ENCODE measurements at regions not wholly inside any gene's neighbourhood (a gene's known extent, or its start where the extent isn't known, plus 50 kb on each side); places are given as distances from the start of the nearest gene placed in this dataset.

GRCh38 chr13:67792151-67792676, 562.1 kb upstream of the PCDH9 start:
- no peak overlapping the region for H3K4me3 ChIP-seq (ENCODE audit: low read depth in 1 of 3, low read length in 3 of 3)
- H3K9me3 ChIP-seq (ENCODE audit: control insufficient read depth in 4 of 4, low read length in 3 of 4): no peaks in the 10 kb centered on the region
- TF ChIP-seq HNF4A (conservative IDR thresholded peaks at IDR 0.05) (no peak), ATF3 (IDR thresholded peaks at IDR 0.05) (no peak), TAF1 (conservative IDR thresholded peaks at IDR 0.05) (no peak), FOXA1 (IDR thresholded peaks at IDR 0.05) (no peak), NR2F2 (IDR thresholded peaks at IDR 0.05) (no peak), SP1 (IDR thresholded peaks at IDR 0.05) (no peak), RXRA (IDR thresholded peaks at IDR 0.05) (no peak), CTCF (IDR thresholded peaks at IDR 0.05; ENCODE audit: low read depth, low read length, missing input control) (no peak)
- TF ChIP-seq, protein P1, sequence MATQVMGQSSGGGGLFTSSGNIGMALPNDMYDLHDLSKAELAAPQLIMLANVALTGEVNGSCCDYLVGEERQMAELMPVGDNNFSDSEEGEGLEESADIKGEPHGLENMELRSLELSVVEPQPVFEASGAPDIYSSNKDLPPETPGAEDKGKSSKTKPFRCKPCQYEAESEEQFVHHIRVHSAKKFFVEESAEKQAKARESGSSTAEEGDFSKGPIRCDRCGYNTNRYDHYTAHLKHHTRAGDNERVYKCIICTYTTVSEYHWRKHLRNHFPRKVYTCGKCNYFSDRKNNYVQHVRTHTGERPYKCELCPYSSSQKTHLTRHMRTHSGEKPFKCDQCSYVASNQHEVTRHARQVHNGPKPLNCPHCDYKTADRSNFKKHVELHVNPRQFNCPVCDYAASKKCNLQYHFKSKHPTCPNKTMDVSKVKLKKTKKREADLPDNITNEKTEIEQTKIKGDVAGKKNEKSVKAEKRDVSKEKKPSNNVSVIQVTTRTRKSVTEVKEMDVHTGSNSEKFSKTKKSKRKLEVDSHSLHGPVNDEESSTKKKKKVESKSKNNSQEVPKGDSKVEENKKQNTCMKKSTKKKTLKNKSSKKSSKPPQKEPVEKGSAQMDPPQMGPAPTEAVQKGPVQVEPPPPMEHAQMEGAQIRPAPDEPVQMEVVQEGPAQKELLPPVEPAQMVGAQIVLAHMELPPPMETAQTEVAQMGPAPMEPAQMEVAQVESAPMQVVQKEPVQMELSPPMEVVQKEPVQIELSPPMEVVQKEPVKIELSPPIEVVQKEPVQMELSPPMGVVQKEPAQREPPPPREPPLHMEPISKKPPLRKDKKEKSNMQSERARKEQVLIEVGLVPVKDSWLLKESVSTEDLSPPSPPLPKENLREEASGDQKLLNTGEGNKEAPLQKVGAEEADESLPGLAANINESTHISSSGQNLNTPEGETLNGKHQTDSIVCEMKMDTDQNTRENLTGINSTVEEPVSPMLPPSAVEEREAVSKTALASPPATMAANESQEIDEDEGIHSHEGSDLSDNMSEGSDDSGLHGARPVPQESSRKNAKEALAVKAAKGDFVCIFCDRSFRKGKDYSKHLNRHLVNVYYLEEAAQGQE (IDR thresholded peaks at IDR 0.05): no peak
- no peak for DNase-seq (ENCODE audit: low spot score)
- H3K27ac ChIP-seq (ENCODE audit: low read depth in 1 of 2, low read length in 2 of 2): no peak overlapping the region
- no peak overlapping the region for H3K9ac ChIP-seq (ENCODE audit: low read depth in 1 of 2, low read length in 2 of 2)
- no peaks in the 10 kb centered on the region for H3K4me1 ChIP-seq (ENCODE audit: control insufficient read depth in 4 of 4, insufficient read depth in 4 of 4, low read length in 3 of 4)
- no peaks in the 10 kb centered on the region for H3K27me3 ChIP-seq (ENCODE audit: control insufficient read depth in 4 of 4, insufficient read depth in 4 of 4, low read length in 3 of 4)
- H3K36me3 ChIP-seq (ENCODE audit: control insufficient read depth in 4 of 4, insufficient read depth in 3 of 4, low read depth in 1 of 4, low read length in 3 of 4): no peaks in the 10 kb centered on the region

DNA sequence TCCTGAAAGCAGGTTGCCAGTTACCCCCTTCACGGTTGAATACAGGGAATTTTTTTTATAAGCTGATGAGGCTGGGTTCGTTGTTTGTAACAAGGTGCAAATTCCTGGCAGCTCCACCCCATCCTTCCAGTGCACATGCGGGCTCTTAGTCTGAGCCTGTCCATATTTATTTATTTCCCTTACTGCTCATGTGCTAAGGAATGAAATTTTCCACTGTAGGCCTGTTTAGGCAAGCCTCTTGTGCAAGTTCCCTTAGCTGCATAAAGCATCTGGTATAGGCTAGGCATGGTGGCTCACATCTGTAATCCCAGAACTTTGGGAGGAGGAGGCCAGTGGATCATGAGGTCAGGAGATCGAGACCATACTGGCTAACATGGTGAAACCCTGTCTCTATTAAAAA, 560.9 kb upstream of the PCDH9 start:
- H3K36me3 ChIP-seq (ENCODE audit: control insufficient read depth in 4 of 4, insufficient read depth in 3 of 4, low read depth in 1 of 4, low read length in 3 of 4): no peaks in the 10 kb centered on the region
- 76% methylated on average over 4 of the region's 4 CpGs for WGBS
- H3K27me3 ChIP-seq (ENCODE audit: control insufficient read depth in 4 of 4, insufficient read depth in 4 of 4, low read length in 3 of 4): no peaks in the 10 kb centered on the region
- TF ChIP-seq TAF1 (conservative IDR thresholded peaks at IDR 0.05) (no peak), ATF3 (IDR thresholded peaks at IDR 0.05) (no peak), EGR1 (IDR thresholded peaks at IDR 0.05; ENCODE audit: low read depth in 2 of 2) (no peak), JUND (IDR thresholded peaks at IDR 0.05) (no peak), FOXA2 (IDR thresholded peaks at IDR 0.05) (no peak), FOXA1 (IDR thresholded peaks at IDR 0.05) (no peak), RXRA (IDR thresholded peaks at IDR 0.05) (no peak), CTCF (IDR thresholded peaks at IDR 0.05; ENCODE audit: low read depth, low read length, missing input control) (no peak), NR2F2 (IDR thresholded peaks at IDR 0.05) (no peak), YY1 (IDR thresholded peaks at IDR 0.05) (no peak), ZBTB33 (IDR thresholded peaks at IDR 0.05) (no peak), RAD21 (IDR thresholded peaks at IDR 0.05) (no peak), HNF4G (IDR thresholded peaks at IDR 0.05) (no peak), SP1 (IDR thresholded peaks at IDR 0.05) (no peak), GABPA (IDR thresholded peaks at IDR 0.05 in 1 of 2, conservative IDR thresholded peaks at IDR 0.05 in 1 of 2) (no peak)
- TF ChIP-seq, protein P1 (IDR thresholded peaks at IDR 0.05): no peak
- TF ChIP-seq, protein P2, sequence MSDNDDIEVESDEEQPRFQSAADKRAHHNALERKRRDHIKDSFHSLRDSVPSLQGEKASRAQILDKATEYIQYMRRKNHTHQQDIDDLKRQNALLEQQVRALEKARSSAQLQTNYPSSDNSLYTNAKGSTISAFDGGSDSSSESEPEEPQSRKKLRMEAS (IDR thresholded peaks at IDR 0.05): no peak

More for the DNA sequence above, 560.9 kb upstream of the PCDH9 start:
- no peak overlapping the region for H3K9ac ChIP-seq (ENCODE audit: low read depth in 1 of 2, low read length in 2 of 2)
- no peaks in the 10 kb centered on the region for H3K4me1 ChIP-seq (ENCODE audit: control insufficient read depth in 4 of 4, insufficient read depth in 4 of 4, low read length in 3 of 4)
- no peaks in the 10 kb centered on the region for H3K9me3 ChIP-seq (ENCODE audit: control insufficient read depth in 4 of 4, low read length in 3 of 4)
- H3K27ac ChIP-seq (ENCODE audit: low read depth in 1 of 2, low read length in 2 of 2): no peak overlapping the region
- DNase-seq (ENCODE audit: low spot score): no peak
- no peak overlapping the region for H3K4me3 ChIP-seq (ENCODE audit: low read depth in 1 of 3, low read length in 3 of 3)
